GM21529 (cell line): ENCODE measurements at regions not wholly inside any gene's neighbourhood (a gene's known extent, or its start where the extent isn't known, plus 50 kb on each side); places are given as distances from the start of the nearest gene placed in this dataset.

Source experiments
- ATAC-seq: cut with Tn5 transposase; IDR thresholded peaks from one replicate; pipeline ENCODE4 v1.9.1; 2021; ENCODE audit not compliant: unreplicated experiment

GRCh38 chr12:78403681-78404080 lies 460.9 kb upstream of the SYT1 start:
- ATAC-seq = no peak

- no peak for ATAC-seq
Measured at GRCh38 chr12:78406213-78406612, 458.4 kb upstream of the SYT1 start.

DNA sequence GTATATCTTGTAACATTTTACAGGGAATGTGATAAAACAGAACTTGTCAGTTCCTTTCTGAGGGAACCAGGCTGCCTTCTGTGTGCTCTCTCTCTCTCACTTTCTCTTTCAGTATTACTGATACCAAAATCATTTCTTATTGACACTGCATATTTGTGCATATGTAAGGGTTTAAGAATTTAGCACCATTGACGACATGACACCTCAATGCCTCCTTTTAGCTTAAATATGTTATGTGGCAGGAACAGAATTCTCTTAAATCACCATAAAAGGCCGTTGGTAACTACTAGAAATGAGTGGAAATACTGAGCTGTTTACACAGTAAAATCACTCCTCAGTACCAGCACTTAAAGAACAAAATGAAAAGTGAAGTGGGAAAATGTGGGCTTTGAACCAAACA lies 457.7 kb upstream of the SYT1 start:
- peak; percentile 94 for ATAC-seq

- no peak for ATAC-seq
Measured at GRCh38 chr12:78407722-78408121, 456.9 kb upstream of the SYT1 start.

DNA sequence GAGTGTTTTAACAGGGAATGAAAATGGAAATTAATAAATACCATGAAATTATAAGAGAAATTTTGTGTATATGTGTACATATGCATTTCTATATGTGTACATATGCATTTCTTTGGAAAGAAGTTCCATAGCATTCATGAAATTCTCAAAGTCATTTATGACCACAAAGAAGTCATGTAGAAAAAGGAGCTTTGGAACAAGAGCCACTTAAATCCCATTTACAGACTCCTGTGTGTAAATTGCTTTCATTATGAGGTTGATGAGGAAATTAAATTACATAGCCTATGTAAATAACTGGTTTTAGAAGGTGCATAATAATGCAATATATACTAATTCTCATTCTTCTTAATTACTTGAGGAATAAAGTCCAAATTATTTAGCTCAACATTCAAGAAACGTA lies 450.5 kb upstream of the SYT1 start:
- ATAC-seq = no peak

DNA sequence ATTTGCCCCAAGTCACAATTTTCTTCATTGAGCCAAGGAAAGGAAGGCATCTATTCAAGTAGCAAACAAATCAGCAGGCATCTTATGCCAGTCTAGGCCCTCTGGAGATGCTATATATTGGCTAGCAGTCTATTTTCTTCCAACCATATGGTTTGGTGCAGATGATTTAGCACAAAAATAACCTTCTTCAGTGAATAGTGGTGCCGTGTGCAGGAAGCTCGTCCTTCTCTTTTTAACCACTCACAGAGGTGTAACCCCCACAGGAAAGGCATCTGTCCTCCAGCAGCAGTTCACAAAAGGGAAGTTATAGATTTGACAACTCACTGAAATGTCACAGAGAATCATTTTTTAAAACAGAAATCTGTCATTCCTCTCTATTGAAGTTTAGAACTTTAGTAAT lies 445.7 kb upstream of the SYT1 start:
- ATAC-seq = no peak

- ATAC-seq = no peak
Measured at GRCh38 chr12:78419513-78419912, 445.1 kb upstream of the SYT1 start.

DNA sequence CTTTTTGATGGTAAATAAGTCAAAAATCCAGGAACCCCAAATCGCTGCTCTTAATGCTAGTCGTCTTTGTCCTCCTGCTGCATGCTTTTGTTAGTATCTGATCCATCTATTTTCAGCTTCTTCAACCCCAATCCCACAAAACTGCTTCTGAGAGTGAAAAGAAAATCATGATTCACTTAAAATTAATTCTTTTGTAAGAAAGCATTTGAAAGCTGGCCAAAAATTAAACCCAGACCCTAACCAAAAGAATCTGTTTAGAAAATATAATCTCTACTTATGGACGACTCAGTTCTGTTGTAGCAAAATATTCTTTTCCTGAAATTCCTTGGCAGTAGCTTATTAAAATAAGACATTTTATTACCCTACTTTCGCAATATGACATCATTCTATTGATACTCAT lies 443.6 kb upstream of the SYT1 start:
- ATAC-seq = no peak

- no peak for ATAC-seq
Measured at GRCh38 chr12:78430551-78430950, 434.0 kb upstream of the SYT1 start.

DNA sequence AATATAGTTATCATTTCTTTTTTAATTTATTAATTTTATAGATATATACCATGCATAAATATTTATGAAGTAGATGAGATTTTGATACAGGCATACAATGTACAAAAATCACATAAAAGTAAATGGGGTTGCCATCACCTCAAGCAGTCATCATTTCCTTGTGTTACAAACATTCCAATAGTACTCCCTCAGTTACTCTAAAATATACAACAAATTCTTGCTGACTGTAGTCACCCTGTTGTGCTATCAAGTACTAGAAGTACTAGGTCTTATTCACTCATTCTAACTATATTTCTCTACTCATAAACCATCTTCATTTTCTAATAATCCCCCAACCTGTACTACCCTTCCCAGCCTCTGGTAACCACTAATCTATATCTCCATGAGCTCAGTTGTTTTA lies 432.6 kb upstream of the SYT1 start:
- no peak for ATAC-seq

DNA sequence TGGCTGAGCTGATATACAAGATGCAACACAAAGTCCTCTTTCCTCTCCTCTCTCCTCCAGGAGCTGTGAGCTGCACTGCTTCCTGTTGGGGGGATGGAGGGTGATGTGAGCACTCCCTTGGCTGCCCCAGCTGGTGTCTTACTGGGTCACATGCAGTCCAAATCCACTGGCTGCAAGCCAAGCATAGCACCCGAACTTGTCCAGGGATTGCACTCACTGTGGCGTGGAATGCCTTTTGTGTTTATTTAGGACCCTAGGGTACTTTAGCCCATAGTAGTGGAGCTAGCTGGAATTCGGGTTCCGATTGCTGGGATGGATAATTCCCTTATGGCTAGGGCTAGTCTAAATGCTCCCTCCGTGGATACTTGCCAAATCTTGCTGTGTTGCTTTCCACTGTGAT lies 424.9 kb upstream of the SYT1 start:
- no peak for ATAC-seq

DNA sequence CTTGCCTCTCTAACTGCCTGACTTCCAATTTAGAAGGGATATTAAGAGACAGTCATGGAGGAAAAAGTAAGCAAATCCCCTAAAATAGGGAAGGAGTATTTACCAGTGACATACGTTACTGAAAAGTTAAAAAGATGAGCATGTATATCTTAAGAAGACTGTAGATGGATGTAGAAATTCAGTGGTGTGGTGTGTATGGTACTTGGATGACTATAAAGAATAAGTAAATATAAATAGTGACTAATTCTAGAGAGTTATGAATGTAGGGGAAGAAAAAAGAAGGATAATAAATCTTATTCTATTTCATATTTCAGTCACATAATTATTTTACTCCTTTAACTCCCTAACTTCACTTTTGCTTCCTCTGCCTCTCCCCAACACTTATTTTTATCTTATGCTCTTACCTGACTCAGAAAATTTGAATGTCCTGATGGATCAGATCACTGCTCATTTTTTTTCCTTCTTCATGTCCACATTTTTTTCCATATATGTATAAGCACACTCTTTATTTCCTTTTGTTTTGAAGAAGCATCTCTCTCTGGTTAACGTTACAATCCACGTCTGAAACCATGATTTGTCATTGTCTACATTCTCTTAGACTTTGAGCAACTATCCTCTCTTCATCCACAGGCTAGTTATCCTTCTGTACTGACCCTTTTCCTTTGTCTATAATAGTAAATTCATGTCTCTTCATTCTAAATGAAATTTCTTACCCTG lies 422.7 kb upstream of the SYT1 start:
- no peak for ATAC-seq

DNA sequence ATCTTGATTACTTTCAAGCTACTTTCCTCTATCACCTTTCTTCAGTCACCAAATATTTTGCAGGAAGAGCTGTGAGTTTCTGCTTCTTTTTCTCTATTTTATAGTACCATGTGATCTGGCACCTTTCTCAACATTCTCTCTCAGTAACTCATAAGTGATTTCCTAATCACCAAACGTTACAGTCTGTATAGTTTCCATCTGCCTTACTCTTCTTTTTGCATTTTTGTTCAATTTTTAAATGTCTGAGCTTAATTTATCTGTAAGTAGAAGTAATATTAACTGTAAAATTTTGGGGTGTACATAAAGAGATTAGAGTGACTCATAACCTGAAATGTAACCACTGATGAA lies 422.1 kb upstream of the SYT1 start:
- no peak for ATAC-seq

GRCh38 chr12:78446555-78446954 lies 418.0 kb upstream of the SYT1 start:
- no peak for ATAC-seq

GRCh38 chr12:78447373-78447772 lies 417.2 kb upstream of the SYT1 start:
- ATAC-seq = no peak

DNA sequence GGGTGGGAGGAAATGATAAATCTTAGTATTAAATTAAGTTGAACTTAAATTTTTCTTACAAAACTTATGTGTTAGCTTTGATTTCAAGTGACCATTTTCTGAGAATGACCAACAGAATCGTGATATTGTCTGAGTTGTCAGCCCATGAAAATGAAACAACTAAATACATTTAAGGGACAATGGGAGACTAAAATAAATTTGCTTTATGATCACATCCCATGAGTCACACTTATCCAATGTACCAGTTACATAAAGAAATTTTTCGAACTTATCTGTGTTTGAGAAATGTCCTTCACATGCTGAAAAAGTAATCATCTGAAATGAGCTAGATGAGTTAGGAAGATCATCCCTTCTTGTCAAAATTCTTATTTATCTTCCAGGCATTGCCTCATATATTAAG lies 415.9 kb upstream of the SYT1 start:
- ATAC-seq = no peak

GRCh38 chr12:78455991-78456390 lies 408.6 kb upstream of the SYT1 start:
- ATAC-seq = no peak

DNA sequence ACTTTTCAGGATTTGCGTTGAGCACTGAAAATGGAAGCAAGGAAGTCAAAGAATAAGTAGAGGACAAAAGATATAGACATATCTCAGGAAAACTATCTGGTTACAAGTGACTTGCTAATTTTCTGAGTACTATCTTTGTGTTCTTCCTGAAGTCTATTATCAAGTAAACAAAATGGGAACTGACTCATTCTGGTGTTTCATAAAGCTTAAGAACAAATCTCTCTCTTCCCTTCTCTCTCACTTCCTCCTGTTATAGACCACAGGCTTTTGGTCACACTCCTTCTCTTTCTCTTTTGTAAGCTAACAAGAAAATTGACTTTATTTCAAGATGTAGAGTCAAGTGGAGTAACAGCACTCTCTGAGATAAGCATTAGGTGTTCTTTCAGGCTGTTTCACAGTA lies 406.6 kb upstream of the SYT1 start:
- peak; percentile 100 for ATAC-seq

GRCh38 chr12:78470354-78471195 lies 394.0 kb upstream of the SYT1 start:
- peak; percentile 45 for ATAC-seq

DNA sequence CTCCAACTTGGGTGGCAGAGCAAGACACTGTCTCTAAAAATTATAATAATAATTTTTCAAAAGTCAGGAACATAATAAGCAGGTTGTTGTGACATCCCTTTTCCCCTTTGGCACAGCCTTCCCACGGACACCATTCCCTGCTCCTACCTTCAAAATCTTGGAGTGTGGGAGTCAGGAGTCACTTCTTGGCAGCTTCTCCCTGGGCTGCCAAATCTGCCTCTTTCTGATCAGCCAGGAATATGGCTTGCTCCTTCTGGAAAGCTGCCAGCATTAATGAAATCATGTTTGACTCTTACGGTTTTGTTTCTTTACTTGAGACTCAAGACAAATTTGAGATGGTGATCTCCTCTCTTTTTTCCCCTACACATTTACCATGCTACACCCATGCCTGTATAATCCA lies 391.4 kb upstream of the SYT1 start:
- ATAC-seq = no peak

GRCh38 chr12:78473561-78473960 lies 391.0 kb upstream of the SYT1 start:
- ATAC-seq = no peak

GRCh38 chr12:78483767-78484315 lies 380.7 kb upstream of the SYT1 start:
- ATAC-seq = no peak
